Esophagus (tissue), 2 donors: ENCODE measurements at regions not wholly inside any gene's neighbourhood (a gene's known extent, or its start where the extent isn't known, plus 50 kb on each side); places are given as distances from the start of the nearest gene placed in this dataset.

Experiments
- H3K27ac ChIP-seq, 2 donors: one replicate each; pipeline ENCODE4 v1.5.1; 2013; ENCODE audit warnings: low read depth in 2 of 2, mild to moderate bottlenecking in 2 of 2, inconsistent platforms in 1 of 2, low read length in 1 of 2, moderate library complexity in 1 of 2
- H3K27me3 ChIP-seq, 2 donors: one replicate each; pipeline ENCODE4 v1.6.1; 2013; ENCODE audit warnings: low read length in 2 of 2, control low read depth in 1 of 2, mild to moderate bottlenecking in 1 of 2; ENCODE audit not compliant: insufficient read depth in 2 of 2, control insufficient read depth in 1 of 2
- H3K36me3 ChIP-seq, 2 donors: one replicate each; pipeline ENCODE4 v1.6.1; 2013; ENCODE audit warnings: low read length in 1 of 2; ENCODE audit not compliant: control insufficient read depth in 2 of 2, insufficient read depth in 2 of 2
- H3K4me1 ChIP-seq, 2 donors: one replicate each; pipeline ENCODE4 v1.6.1; 2013; ENCODE audit warnings: low read length in 1 of 2; ENCODE audit not compliant: control insufficient read depth in 2 of 2, insufficient read depth in 2 of 2
- H3K4me3 ChIP-seq, 2 donors: one replicate each; pipeline ENCODE4 v1.5.1; 2013; ENCODE audit warnings: low read length in 2 of 2, mild to moderate bottlenecking in 2 of 2, low read depth in 1 of 2, moderate library complexity in 1 of 2
- H3K9me3 ChIP-seq, 2 donors: one replicate each; pipeline ENCODE4 v1.6.1; 2013; ENCODE audit warnings: mild to moderate bottlenecking in 2 of 2, low read depth in 1 of 2, low read length in 1 of 2, moderate library complexity in 1 of 2; ENCODE audit not compliant: control insufficient read depth in 2 of 2, insufficient read depth in 1 of 2
- WGBS, 2 donors: extraction: QIAGEN DNeasy Blood & Tissue Kit; methylation state at CpG; one replicate each; pipeline ENCODE4 v1.1.7; 2013; 5-methylcytosine and 5-hydroxymethylcytosine counted together
- donor health status: healthy with polysubstance abuse.
- donor health status: Bipolar disorder and iron deficiency.

DNA sequence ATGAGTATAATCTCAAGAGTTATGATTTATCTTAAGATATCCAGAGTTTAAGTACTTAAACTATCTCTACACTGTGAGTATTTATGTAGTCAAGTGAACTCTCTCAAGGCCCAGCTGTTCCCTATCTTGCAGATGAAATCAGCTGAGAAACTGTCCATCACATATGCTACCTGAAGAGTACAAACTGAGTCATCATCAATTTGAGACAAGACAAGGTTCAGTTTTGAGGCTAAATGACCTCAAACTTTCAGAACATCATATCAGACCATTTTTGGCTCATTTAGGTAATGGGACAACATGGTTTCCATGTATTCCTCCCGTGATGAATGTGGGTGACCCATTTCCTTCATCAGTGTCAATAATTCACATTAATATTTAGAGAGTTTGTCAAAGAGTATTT lies 53.1 kb upstream of the AUTS2 start:
- H3K4me3 ChIP-seq = no peak overlapping the region
- no peaks in the 10 kb centered on the region for H3K36me3 ChIP-seq
- H3K9me3 ChIP-seq = no peaks in the 10 kb centered on the region
- 72 to 80% methylated on average over 1 of the region's 1 CpG for WGBS, 2 donors
- no peaks in the 10 kb centered on the region for H3K4me1 ChIP-seq
- no peak overlapping the region for H3K27ac ChIP-seq
- peaks cover 4% of the 10 kb centered on the region in 2 donors for H3K27me3 ChIP-seq
